Esophagus mucosa (tissue), 1 donor: ENCODE measurements at regions not wholly inside any gene's neighbourhood (a gene's known extent, or its start where the extent isn't known, plus 50 kb on each side); places are given as distances from the start of the nearest gene placed in this dataset.
A peak's percentile ranks its signal among the peaks of the same experiment; 100 is the strongest.
"Not testable (repeated sequence)": the region's sequence is repeated elsewhere in the genome, so short reads cannot be mapped to it uniquely, and the experiment has no call there.

Source experiments
- ATAC-seq: fragments of 200-7000 bp; cut with Tn5 transposase; one replicate; pipeline ENCODE4 v1.9.1; 2020
- donor health status: DM: yes; HTN: yes; CAD: no.

GRCh38 chr9:71504636-71505035 lies 263.7 kb downstream of the CEMIP2 start:
- ATAC-seq, result peak; percentile 51

DNA sequence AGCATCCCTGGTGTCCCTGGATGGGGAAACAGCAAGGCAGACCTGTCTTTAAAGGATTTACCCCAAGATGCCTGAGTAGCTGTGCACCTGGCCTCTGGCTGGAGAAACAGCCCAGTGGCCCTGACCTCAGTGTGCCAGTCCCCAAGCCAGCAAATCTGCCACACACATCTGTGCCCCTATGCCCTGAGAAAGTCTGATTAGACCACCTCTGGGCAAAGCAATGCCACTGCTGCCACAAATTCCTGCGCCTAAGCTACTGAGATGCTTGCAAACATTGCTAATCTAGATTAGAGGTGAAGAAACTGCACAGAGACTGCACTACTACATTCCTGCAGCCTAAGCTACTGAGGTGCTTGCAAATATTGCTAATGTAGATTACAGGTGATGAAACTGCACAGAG lies 269.6 kb downstream of the CEMIP2 start:
- no peak for ATAC-seq

DNA sequence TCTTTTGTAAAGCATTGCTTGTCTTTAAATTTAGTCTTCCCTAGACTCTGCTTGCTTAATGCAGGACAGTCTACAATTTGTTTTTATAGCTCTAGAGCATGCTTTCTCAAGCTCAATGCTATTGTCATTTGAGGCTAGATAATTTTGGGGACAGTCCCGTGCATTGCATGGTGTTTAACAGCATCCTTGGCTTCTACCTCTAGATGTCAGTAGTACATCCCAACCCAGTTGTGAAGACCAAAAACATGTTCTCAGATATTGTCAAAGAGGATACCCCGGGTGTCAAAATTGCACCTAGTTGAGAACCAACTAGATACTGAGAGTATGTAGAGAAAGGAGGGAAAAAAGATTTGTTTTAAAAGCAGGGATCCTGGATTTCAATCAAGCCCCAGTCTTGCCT lies 277.5 kb downstream of the CEMIP2 start:
- ATAC-seq, result no peak

GRCh38 chr9:71487061-71487460 lies 281.3 kb downstream of the CEMIP2 start:
- no peak for ATAC-seq

- ATAC-seq, result no peak
Measured at GRCh38 chr9:71485326-71485725, 283.0 kb downstream of the CEMIP2 start.

DNA sequence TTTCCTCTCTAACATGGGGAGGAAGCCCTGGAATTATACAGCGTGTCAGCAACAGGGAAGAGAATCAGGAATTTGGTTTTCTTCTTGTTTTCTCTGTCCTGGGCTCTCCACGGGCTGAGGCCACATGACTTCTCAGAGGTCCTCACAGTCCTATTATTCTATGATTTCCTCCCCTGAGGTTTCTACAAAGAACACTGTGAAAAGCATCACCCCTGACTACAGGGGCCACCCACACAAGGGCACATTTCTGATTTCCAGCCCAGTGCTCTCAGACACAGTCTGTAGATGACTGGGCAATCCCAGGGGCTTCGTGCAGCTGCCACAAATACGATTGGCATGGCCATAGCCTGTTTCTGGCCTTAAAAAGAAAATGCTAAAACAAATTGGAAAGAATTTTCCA lies 284.9 kb downstream of the CEMIP2 start:
- no peak for ATAC-seq

- ATAC-seq, result no peak
Measured at GRCh38 chr9:71479621-71480020, 288.7 kb downstream of the CEMIP2 start.

GRCh38 chr9:71472400-71472799 lies 295.9 kb downstream of the CEMIP2 start:
- no peak for ATAC-seq

DNA sequence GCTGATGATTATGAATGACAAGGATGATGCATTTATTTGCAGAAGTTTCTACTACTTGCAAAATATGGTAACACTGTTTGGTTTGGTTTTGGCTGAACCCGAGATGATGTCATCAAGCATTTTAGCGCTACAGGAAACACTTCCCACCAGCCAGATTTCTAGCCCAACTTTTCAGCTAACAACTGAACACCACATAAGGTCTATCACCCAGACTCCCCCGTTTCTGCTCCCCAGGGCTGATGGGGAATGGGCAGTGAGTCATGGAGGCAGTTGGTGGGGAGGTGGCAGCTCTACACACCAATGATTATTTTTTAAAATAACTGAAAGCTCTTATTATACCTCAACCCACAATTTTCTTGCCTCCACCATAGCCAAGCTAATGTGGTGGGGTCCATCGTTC lies 302.9 kb downstream of the CEMIP2 start:
- no peak for ATAC-seq

GRCh38 chr9:71459082-71459481 lies 309.2 kb downstream of the CEMIP2 start:
- no peak for ATAC-seq

- peak; percentile 47 for ATAC-seq
Measured at GRCh38 chr9:71446473-71447411, 321.6 kb downstream of the CEMIP2 start.

DNA sequence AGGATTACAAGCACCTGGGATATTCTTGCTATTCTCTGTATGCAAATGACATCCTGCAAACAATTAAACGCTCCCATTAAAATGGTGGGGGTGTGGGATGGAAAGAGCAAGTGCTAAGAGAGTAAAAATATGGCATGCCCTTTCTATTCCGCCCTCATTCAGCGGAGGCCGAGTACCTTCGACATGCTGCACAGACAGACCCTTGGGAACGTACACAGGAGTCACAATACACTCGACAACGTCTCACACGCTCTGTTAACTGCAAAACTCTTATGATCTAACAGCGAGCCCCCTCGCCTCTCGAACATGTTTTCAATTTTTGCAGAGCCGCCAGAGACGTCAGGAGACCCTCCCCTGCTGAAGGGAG lies 322.2 kb downstream of the CEMIP2 start:
- no peak for ATAC-seq

DNA sequence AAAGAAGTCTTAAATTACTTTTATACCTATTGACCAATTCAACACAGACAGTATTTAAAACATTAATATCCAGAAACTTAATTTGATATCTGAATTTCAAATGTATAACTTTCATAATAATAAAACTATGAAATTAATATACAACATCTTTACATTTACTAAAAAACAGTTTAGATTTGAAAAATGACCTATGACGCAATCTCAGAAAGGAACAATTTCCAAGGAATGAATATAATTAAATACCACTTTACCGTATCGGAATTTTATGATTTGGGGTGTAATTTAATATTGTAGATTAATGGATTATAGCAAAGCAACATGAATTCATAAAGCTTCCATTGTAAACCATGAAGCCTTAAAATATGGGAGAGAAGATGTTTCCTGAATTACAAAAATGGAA lies 321.5 kb upstream of the TRPM3 start:
- no peak for ATAC-seq

GRCh38 chr9:71441266-71441665 lies 319.8 kb upstream of the TRPM3 start:
- no peak for ATAC-seq

DNA sequence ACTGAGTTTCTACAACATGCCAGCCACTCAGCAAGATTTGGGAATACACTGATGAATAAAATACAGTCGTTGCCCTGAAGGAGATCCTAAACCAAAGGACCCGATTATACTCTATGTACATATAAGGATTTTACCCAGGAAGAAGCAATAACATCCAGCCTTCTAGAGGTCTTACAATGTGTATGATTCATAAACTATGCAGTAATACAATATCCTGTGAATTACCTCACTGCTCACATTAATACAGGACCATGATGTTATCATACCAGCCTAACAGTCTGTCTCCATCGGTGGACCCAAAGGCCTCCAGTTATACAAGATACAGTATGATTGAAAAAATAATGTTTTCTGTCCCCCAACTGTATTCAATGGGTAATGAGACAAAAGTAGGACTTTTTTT lies 310.5 kb upstream of the TRPM3 start:
- no peak for ATAC-seq

- ATAC-seq, result not testable (repeated sequence)
Measured at GRCh38 chr9:71407341-71407740, 285.9 kb upstream of the TRPM3 start.

DNA sequence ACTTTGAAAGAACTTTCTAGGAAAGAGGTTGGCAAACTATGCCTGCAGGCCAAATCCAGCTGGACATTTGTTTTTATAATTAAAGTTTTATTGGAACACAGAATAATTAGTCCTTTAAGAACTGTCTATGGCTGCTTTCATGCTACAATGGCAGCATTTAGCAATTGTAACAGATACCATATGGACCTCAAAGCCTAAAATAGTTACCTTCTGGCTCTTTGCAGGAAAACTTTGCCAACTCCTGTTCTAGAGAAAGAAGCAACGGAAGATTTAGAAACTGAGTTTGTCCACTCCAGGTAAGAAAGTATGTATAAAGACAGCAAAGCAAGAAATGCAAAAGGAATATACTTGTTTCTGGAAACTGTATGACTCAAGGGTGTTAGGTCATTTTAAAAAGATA lies 281.7 kb upstream of the TRPM3 start:
- ATAC-seq, result no peak

- ATAC-seq, result no peak
Measured at GRCh38 chr9:71393005-71393404, 271.6 kb upstream of the TRPM3 start.

- ATAC-seq, result no peak
Measured at GRCh38 chr9:71384343-71384742, 262.9 kb upstream of the TRPM3 start.

DNA sequence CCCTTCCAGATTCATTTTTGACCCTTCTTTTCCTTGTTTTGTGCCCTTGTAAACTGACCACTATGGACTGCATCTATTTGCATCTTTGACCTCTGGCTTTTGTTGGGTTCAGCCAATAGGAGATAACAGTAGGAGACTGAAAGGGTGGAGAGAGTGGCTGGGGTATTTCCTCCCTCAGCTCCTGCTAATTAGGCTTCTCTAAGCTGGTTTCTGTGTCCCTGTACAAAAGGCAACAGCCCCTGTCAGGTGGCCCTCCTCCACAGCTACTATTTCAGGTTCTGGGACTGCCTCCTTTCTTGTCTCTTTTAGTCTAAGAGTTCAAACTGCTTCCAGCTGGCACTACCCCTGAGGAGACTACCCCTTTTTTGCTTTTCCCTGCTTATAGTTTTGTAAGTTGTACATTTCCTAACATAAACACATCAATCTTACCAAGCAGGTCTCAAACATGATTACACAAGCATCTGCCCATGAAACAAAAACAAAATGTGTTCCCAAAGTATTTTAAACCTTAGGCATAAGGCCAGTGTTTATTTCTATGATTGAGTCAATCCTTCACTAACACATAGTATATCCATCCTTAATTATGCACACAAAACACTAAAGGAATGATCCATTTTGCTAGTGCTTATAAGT lies 262.0 kb upstream of the TRPM3 start:
- ATAC-seq, result no peak

DNA sequence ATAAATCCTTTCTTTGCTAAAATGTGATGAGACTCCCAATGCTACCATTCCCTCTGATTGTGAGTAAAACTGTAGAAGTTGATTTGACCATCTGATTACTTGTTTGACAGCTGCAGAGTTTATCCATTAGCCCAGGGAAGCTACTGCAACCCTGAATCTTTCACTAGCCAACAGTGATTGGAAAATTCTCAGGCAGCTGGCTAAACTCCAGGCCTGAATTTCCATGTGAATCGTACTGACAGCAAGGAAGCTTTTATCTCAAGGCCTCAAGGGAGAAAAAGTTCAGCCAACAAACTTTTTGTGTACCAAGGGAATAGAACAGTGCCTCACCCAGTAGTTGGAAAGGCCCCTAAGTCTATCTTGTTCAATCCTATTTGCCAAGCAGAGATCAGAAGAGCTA lies 246.7 kb upstream of the TRPM3 start:
- ATAC-seq, result no peak

GRCh38 chr9:71364186-71364955 lies 242.9 kb upstream of the TRPM3 start:
- ATAC-seq, result no peak

DNA sequence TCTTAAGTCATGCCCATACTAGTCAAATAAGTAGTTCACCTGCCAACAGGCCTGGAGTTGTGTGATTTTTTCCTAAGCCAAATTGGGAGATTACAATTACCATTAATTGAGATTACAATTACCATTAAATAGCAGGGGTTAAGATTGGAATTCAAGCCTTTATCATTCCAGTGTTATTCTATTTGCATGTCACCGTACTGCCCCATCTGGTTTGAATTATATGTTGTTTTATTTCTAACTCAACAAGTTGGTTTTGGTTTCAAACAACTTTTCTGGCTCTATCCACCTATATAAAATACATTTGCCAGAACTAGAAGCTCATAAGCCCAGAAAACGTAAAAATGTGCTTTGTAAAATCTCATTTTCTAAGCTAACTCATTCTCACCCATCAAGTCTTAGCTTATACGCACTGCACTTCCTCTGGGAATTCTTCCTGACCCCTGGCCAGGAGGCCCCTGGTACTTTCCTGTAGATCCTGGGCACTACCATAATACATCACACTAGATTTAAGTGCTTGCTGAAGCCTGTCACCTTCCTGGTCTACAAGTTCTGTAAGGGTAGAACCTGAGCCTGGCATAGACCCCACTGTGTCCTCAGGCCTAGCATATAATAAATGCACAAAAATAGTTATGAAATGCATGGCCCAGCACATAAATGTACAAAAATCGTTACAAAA lies 242.0 kb upstream of the TRPM3 start:
- ATAC-seq, result no peak
